Muscle layer of duodenum (tissue), 2 donors: ENCODE measurements at regions not wholly inside any gene's neighbourhood (a gene's known extent, or its start where the extent isn't known, plus 50 kb on each side); places are given as distances from the start of the nearest gene placed in this dataset.
"Not testable (repeated sequence)": the region's sequence is repeated elsewhere in the genome, so short reads cannot be mapped to it uniquely, and the experiment has no call there.

Source experiments
- H3K27ac ChIP-seq: one replicate; pipeline ENCODE4 v1.7.0; 2013; ENCODE audit warnings: mild to moderate bottlenecking, low read length
- H3K27me3 ChIP-seq: one replicate; pipeline ENCODE4 v1.7.0; 2013; ENCODE audit warnings: low read depth, mild to moderate bottlenecking, control low read depth, low read length
- H3K36me3 ChIP-seq, 2 donors: one replicate each; pipeline ENCODE4 v1.7.0; 2013; ENCODE audit warnings: low read length in 2 of 2, control low read depth in 1 of 2, mild to moderate bottlenecking in 1 of 2; ENCODE audit not compliant: insufficient read depth in 2 of 2, control insufficient read depth in 1 of 2
- H3K4me1 ChIP-seq, 2 donors: one replicate each; pipeline ENCODE4 v1.7.0; 2013; ENCODE audit warnings: low read length in 2 of 2, mild to moderate bottlenecking in 2 of 2, control low read depth in 1 of 2, moderate library complexity in 1 of 2; ENCODE audit not compliant: insufficient read depth in 2 of 2, control insufficient read depth in 1 of 2
- H3K4me3 ChIP-seq, 2 donors: one replicate each; pipeline ENCODE4 v1.7.0; 2013; ENCODE audit warnings: low read length in 2 of 2, low read depth in 1 of 2, mild to moderate bottlenecking in 1 of 2
- H3K9me3 ChIP-seq, 2 donors: one replicate each; pipeline ENCODE4 v1.7.0; 2013; ENCODE audit warnings: low read length in 2 of 2, control low read depth in 1 of 2, mild to moderate bottlenecking in 1 of 2; ENCODE audit not compliant: control insufficient read depth in 1 of 2
- donor health status: healthy.

DNA sequence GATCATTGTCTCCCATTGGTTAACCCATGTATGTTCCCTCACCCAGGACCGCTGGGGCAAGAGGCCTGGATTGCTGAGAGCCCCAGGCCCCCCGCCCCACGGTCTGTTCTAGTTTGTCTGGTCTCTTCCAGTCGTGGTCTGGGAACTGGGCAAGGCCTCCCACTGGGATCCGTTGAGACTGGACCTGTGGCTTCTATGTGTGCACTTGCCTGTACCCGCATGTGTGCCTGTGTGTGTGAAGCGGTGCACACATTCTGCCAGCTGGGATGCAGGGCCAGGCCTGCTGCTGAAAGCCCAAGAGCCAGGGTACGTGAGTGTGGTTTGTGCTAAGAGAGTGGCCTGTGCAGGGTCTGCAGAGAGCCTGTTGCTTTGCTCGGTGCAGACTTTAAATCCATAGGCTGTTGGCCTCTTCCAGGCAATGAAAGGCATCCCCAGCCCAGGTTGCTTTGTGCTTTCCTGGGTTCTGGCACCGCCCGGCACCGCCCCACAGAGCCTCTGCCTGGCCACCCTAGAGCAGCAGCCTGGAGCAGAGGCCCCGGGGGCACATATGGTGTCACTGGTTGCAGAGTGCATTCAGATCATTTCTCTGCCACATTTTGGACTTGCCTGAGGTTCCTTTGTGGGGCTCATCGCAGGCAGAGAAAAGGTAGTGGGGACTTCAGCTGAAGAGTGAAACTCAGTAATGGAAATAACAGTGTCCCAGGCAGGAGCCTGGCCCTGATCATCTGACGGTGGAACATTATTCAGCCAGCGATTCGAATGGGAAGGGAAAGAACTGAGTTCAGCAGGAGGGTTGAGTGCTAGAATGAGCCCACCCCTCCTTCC is 215.5 kb downstream of the GLRX3 start:
- H3K9me3 ChIP-seq, result peaks cover 0 to 4% of the 10 kb centered on the region in 2 donors
- H3K27ac ChIP-seq, result no peak overlapping the region
- no peaks in the 10 kb centered on the region for H3K36me3 ChIP-seq
- H3K4me1 ChIP-seq, result no peaks in the 10 kb centered on the region
- no peak overlapping the region for H3K4me3 ChIP-seq
- no peaks in the 10 kb centered on the region for H3K27me3 ChIP-seq

DNA sequence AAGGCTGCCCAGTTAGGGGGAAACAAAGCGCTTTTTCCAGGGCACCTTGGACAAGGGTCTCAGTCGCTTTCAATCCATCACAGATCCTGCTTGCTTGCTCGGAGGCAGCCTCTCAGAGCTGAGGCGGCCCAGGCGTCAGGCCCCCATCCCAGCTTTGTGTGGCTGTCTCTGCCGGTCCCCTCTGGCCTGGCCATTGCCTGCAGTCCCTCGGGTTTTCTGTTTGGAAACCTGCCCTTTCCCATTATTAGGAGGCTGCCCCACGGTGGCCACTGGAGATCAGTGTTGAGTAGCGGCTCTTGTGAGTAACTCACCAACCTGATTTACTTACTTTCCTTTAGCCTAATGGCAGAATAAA is 216.1 kb downstream of the GLRX3 start:
- Histone ChIP-seq H3K27ac (no peak overlapping the region), H3K9me3 (peaks cover 0 to 4% of the 10 kb centered on the region in 2 donors), H3K36me3 (no peaks in the 10 kb centered on the region), H3K4me1 (no peaks in the 10 kb centered on the region), H3K27me3 (no peaks in the 10 kb centered on the region), H3K4me3 (no peak overlapping the region)

DNA sequence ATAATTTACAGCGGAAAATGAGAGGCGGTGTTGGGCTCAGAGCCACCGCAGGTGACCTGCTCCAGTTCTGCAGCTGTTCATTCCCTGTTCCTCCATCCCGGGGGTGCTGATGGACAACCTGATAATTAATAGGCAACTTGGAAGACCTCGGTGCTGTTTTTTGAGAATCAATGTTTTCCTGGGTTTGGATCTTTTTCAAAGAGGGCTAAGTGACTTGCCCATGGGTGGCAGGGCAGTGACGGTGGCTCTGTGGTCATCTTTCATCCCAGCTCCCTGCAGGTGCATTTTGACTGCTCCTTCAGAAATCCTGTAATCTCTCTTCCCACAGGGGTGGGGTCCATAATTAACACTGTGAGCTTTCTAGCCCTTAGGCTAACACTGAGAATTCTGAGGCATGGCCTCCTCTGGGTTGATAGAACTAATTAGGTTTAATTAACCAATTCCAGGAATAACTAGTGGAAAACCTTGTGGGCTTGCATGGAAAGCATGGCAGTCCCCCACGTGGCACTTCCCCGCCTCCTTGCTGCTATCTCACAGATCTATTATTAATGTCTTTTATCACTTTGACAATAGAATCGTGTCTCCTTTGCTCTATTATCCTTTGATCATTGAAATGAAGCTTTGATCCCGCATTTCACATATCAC is 217.9 kb downstream of the GLRX3 start:
- no peaks in the 10 kb centered on the region for H3K4me1 ChIP-seq
- no peaks in the 10 kb centered on the region for H3K9me3 ChIP-seq
- H3K27me3 ChIP-seq, result no peaks in the 10 kb centered on the region
- H3K27ac ChIP-seq, result no peak overlapping the region
- no peak overlapping the region for H3K4me3 ChIP-seq
- H3K36me3 ChIP-seq, result no peaks in the 10 kb centered on the region

DNA sequence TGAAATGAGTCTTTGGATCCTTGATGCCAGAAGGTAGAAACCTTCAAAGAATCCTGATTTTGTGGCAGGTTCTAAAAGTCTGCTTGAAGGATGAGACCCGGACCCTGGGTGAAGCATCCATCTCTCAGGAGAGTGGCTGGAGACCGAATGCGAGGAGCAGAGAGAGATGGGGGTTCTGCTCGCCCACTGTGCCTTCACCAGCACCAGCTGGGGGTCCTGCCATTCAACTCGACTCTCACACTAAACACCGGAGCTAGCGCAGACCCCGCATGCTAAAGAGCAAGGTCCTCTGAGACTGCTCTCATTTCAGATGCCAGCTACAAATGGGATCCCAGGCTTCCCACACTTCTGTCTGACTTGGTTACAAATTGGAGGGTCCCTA is 218.4 kb downstream of the GLRX3 start:
- Histone ChIP-seq H3K36me3 (no peaks in the 10 kb centered on the region), H3K4me3 (no peak overlapping the region), H3K9me3 (no peaks in the 10 kb centered on the region), H3K27ac (no peak overlapping the region), H3K4me1 (no peaks in the 10 kb centered on the region), H3K27me3 (no peaks in the 10 kb centered on the region)

DNA sequence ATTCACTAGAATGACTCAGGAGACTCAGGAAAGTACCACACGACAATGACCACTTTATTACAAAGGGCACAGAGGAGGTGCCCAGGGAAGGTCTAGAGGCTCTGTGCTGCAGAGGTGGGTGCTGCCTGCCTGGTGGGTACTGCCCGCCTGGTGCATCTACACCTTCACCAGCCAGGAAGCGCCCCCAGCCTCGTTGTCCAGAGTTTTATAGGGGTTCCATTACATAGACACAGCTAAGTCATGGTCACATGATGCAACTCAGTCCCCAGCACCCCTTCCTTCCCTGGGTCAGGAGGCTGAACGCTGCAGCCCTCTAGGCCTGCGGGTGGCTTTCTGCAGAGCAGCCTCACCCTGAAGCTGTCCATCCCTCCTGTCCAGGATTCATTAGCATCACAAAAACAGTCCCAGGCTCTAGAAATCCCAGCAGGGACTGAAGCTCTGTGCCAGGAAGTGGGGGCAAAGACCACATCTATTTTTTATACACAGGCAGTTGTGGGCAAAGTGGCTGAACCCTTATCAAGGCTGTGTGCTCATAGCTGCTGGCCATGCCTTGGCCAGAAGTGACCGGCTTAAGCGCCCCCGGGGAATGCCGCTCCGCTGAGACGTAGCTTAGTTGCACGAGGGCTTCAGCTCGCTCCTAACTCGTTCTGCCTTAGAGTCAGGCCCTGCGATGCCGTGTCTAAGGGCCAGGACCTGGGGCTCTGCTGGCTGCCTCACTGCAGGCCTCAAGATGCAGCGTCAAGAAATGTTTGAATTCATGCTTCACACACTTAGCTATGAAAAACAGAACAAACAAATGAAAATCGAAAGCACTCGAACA is 219.0 kb downstream of the GLRX3 start:
- Histone ChIP-seq H3K4me3 (no peak overlapping the region), H3K9me3 (no peaks in the 10 kb centered on the region), H3K27me3 (no peaks in the 10 kb centered on the region), H3K4me1 (no peaks in the 10 kb centered on the region), H3K36me3 (no peaks in the 10 kb centered on the region), H3K27ac (no peak overlapping the region)

DNA sequence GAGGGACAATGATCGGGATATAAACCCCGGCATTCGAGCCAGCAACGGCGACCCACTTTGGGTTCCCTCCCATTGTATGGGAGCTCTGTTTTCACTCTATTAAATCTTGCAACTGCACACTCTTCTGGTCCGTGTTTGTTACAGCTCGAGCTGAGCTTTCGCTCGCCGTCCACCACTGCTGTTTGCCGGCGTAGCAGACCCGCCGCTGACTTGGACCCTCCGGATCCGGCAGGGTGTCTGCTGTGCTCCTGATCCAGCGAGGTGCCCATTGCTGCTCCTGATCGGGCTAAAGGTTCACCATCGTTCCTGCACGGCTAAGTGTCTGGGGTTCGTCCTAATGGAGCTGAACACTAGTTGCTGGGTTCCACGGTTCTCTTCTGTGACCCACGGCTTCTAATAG is 220.2 kb downstream of the GLRX3 start:
- not testable (repeated sequence) for H3K4me3 ChIP-seq, H3K36me3 ChIP-seq, H3K9me3 ChIP-seq, H3K27me3 ChIP-seq, H3K4me1 ChIP-seq, H3K27ac ChIP-seq

DNA sequence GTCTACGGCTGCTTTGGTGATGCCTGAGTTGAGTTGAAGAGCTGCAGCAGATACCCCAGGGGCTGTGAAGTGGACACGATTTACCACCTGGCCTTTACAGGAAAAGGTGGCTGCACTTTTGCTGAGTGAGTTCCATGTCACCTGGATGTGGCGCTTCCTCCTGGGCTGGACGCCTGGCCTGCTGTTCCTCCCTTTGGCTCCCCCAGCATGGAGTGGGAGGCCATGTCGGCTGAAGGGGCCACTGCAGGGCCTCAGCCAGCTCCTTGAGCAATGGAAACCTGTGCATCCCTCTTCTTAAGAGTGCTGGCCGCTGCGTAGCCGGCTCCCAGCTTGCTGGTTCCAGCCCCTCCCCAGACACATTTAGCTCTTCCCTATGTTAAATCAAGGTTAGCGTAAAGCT is 221.0 kb downstream of the GLRX3 start:
- H3K36me3 ChIP-seq, result no peaks in the 10 kb centered on the region
- H3K27me3 ChIP-seq, result no peaks in the 10 kb centered on the region
- H3K4me3 ChIP-seq, result no peak overlapping the region
- H3K9me3 ChIP-seq, result no peaks in the 10 kb centered on the region
- peaks cover 0 to 12% of the 10 kb centered on the region in 2 donors for H3K4me1 ChIP-seq
- no peak overlapping the region for H3K27ac ChIP-seq

DNA sequence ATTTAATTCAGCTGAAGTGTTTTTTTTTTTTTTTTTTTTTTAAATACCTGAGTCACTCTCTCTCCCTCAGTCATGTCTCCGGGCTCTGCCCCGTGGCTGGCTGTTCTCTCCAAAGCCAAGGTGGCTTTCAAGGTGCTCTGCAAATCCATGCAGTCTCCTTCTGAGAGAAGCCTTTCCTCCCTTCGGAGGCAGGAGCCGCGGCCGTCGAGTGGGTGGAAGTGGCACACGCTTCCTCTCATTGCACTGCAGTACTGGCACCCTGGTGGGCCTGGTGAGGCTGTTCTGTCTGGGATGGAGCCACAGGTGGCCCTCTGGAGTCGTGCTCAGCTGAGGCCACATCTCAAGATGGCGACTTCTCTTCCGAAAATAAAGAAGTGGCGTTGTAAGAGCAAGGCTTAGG is 221.8 kb downstream of the GLRX3 start:
- H3K4me3 ChIP-seq, result no peak overlapping the region
- H3K9me3 ChIP-seq, result no peaks in the 10 kb centered on the region
- H3K4me1 ChIP-seq, result peaks cover 0 to 17% of the 10 kb centered on the region in 2 donors
- H3K36me3 ChIP-seq, result no peaks in the 10 kb centered on the region
- no peak overlapping the region for H3K27ac ChIP-seq
- H3K27me3 ChIP-seq, result no peaks in the 10 kb centered on the region

DNA sequence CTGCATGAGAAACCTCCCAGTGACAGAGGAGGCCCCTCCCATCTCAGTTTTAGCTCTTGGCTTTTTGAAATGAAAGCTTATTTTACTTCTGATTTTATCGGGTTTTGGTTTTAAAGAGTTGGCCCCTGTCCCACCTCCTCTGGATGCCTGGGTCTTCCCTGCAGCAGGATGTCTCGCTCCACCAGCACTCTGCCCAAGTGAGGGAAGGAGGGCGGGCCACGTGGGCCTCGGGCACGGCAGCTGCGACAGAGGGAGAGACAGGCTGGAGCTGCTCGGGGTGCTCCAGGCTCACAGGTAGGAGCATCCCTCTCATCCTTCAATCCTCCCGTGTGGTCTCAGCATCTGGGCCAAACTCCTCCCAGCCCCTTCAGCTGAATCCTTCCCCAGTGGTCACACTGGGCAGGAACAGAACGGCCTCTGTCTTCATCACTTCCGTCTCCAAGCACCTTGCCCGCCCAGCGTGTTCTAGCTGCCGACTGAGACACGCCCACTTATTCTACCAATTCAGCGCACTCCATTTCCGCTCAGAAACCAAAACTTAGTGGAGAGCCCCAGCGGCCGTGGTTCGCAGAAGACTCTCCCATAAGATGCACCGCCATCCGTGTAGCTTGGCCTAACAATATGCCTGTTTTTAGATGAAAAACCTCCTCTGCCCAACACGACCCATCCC is 222.9 kb downstream of the GLRX3 start:
- no peaks in the 10 kb centered on the region for H3K9me3 ChIP-seq
- H3K27ac ChIP-seq, result no peak overlapping the region
- H3K4me3 ChIP-seq, result no peak overlapping the region
- H3K36me3 ChIP-seq, result no peaks in the 10 kb centered on the region
- H3K4me1 ChIP-seq, result peaks cover 0 to 17% of the 10 kb centered on the region in 2 donors
- no peaks in the 10 kb centered on the region for H3K27me3 ChIP-seq

DNA sequence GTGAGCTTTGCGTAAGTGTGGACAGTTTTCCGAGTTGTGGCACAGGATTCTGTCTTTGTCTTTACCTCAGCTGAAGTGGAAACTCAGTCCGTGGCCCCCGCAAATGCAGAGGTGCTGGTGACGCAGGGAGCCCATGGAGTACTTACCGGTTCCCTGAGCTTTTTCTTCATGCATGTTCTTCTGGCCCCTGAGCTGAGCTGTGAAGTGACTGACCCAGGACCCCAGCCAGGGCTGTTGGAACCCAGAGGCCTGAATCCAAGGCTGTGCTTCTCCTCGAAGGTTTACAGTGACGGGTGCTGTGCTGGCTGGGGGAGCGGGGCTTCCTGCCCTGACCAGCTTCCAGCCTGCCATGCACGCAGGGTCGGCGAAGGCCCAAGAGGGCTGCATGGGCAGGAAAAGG is 223.5 kb downstream of the GLRX3 start:
- peaks cover 0 to 17% of the 10 kb centered on the region in 2 donors for H3K4me1 ChIP-seq
- no peaks in the 10 kb centered on the region for H3K9me3 ChIP-seq
- H3K27me3 ChIP-seq, result no peaks in the 10 kb centered on the region
- no peak overlapping the region for H3K27ac ChIP-seq
- H3K4me3 ChIP-seq, result no peak overlapping the region
- H3K36me3 ChIP-seq, result no peaks in the 10 kb centered on the region

DNA sequence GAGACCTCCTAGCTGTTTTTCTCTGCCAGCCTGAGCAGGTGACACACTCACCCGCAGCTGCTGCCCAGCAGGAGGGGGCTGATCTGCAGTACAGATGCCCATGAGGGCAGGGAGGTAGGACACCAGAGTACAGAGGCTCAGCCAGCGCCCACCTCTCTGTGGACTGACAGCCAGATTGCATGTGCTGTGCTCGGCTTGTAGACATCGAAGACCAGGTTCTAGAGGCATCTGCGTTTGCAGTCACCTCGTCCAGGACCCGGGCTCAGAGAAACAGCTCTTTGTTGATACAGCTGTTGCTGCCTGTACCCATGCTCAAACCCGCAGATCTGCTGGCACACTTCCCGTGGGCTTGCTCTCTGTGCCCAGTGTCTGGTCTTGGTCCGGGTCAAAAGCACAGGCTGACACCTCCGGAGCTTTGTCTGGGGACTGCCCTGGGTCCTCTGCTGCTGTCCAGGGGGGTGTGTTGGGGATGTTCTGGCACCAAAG is 224.7 kb downstream of the GLRX3 start:
- Histone ChIP-seq H3K4me3 (no peak overlapping the region), H3K4me1 (peaks cover 0 to 17% of the 10 kb centered on the region in 2 donors), H3K27me3 (no peaks in the 10 kb centered on the region), H3K27ac (no peak overlapping the region), H3K9me3 (no peaks in the 10 kb centered on the region), H3K36me3 (no peaks in the 10 kb centered on the region)
